ENCODE measurements at regions not wholly inside any gene's neighbourhood (a gene's known extent, or its start where the extent isn't known, plus 50 kb on each side); places are given as distances from the start of the nearest gene placed in this dataset.

DNA sequence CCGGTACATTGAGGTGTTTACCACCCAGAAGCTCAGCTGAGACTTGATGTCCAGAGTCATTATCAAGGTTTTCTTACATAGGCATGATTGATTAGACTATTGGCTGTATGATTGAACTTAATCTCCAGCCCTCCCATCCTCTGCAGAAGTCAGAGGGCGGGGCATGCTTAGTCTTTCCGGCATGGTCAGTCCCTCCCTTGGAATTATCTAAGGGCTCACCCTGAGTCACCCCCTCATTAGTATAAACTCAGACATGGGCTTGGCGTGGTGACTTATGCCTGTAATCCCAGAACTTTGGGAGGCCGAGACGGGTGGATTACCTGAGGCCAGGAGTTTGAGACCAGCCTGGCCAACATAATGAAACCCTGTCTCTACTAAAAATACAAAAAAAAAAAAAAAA is 243.9 kb downstream of the VAPA start:
- Histone ChIP-seq H3K79me2 (ENCODE audit: insufficient read depth) (no peaks in the 10 kb centered on the region), H3K9me2 (ENCODE audit: insufficient read depth) (no peaks in the 10 kb centered on the region), H3K27me3 (replicated peaks; ENCODE audit: insufficient read depth) (no peaks in the 10 kb centered on the region), H4K20me1 (ENCODE audit: insufficient read depth) (no peaks in the 10 kb centered on the region), H3K36me3 (ENCODE audit: low read depth) (no peaks in the 10 kb centered on the region), H3K27ac (no peak overlapping the region), H3K9me3 (ENCODE audit: low read depth) (no peaks in the 10 kb centered on the region), H3K4me1 (ENCODE audit: insufficient read depth) (no peaks in the 10 kb centered on the region), H3K9ac (no peak overlapping the region), H3K4me2 (ENCODE audit: unreplicated experiment) (no peak overlapping the region), H2AFZ (no peak overlapping the region), H3F3A (ENCODE audit: insufficient read depth) (no peaks in the 10 kb centered on the region), H3K4me3 (no peak overlapping the region)
- WGBS, 2 experiments (ENCODE audit: low coverage in 1 of 2, low lambda C conversion rate in 2 of 2, missing lambda C conversion rate in 2 of 2): 86 to 93% methylated on average over 6 of the region's 6 CpGs
- in situ Hi-C loops (cut with MboI): no loop called here
- TF ChIP-seq EZH2phosphoT487 (IDR thresholded peaks at IDR 0.05; ENCODE audit: insufficient read depth, low read depth) (no peak), EZH2 (IDR thresholded peaks at IDR 0.05; ENCODE audit: insufficient read depth, poor library complexity, severe bottlenecking) (no peak)
- DNase-seq: no peak

DNA sequence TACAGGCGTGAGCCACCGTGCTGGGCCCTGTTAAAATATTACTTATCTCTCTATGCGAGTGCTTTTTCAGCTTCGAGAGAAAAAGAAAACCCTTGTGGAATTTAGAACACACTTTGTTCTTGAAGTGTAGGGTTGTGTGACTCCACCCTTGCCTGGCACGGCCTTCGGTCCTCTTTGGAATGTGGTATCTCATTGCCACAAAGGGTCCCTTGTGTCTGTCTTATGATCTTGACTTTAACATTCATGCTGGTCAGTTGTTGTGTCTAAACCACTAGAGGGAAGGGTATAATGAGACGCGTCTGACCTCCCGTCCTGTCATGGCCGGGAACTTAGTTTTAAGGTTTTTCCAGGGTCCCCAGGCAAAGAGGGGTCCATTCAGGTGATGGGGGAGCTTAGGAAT is 246.4 kb downstream of the VAPA start:
- Histone ChIP-seq H3K4me1 (ENCODE audit: insufficient read depth) (no peaks in the 10 kb centered on the region), H3K4me3 (no peak overlapping the region), H3F3A (ENCODE audit: insufficient read depth) (no peaks in the 10 kb centered on the region), H3K36me3 (ENCODE audit: low read depth) (no peaks in the 10 kb centered on the region), H4K20me1 (ENCODE audit: insufficient read depth) (no peaks in the 10 kb centered on the region), H3K4me2 (ENCODE audit: unreplicated experiment) (no peak overlapping the region), H3K27ac (no peak overlapping the region), H3K27me3 (replicated peaks; ENCODE audit: insufficient read depth) (no peaks in the 10 kb centered on the region), H3K9me3 (ENCODE audit: low read depth) (no peaks in the 10 kb centered on the region), H3K79me2 (ENCODE audit: insufficient read depth) (no peaks in the 10 kb centered on the region), H3K9ac (no peak overlapping the region), H3K9me2 (ENCODE audit: insufficient read depth) (no peaks in the 10 kb centered on the region), H2AFZ (no peak overlapping the region)
- in situ Hi-C loops (cut with MboI): no loop called here
- TF ChIP-seq EZH2 (IDR thresholded peaks at IDR 0.05; ENCODE audit: insufficient read depth, poor library complexity, severe bottlenecking) (no peak), EZH2phosphoT487 (IDR thresholded peaks at IDR 0.05; ENCODE audit: insufficient read depth, low read depth) (no peak)
- no peak for DNase-seq
- 86 to 89% methylated on average over 10 of the region's 10 CpGs for WGBS, 2 experiments (ENCODE audit: low coverage in 1 of 2, low lambda C conversion rate in 2 of 2, missing lambda C conversion rate in 2 of 2)

DNA sequence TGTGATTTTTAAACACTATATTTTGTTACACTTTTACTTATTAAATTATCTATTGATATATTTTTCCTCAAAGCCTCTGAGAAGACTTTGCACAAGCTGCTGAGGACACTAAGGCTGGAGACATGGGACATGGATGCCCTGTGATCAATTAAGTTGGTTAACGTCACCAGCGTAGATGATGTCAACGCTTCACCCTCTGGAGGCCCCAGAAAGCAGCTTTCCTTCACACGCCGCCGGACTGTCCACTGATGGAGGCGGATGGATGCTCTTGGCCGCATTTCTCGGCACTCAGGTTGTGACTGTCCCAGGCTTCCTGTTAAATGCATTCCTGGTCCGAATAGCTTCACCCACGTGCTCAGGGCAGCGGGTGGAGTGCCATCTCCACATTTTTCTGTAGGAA is 247.5 kb downstream of the VAPA start:
- H3K4me2 ChIP-seq (ENCODE audit: unreplicated experiment): no peak overlapping the region
- no peak for TF ChIP-seq EZH2phosphoT487 (IDR thresholded peaks at IDR 0.05; ENCODE audit: insufficient read depth, low read depth)
- TF ChIP-seq EZH2 (IDR thresholded peaks at IDR 0.05; ENCODE audit: insufficient read depth, poor library complexity, severe bottlenecking): no peak
- H3K4me3 ChIP-seq: no peak overlapping the region
- no peaks in the 10 kb centered on the region for H3K9me2 ChIP-seq (ENCODE audit: insufficient read depth)
- H2AFZ ChIP-seq: no peak overlapping the region
- no peaks in the 10 kb centered on the region for H3K9me3 ChIP-seq (ENCODE audit: low read depth)
- H3K4me1 ChIP-seq (ENCODE audit: insufficient read depth): no peaks in the 10 kb centered on the region
- H3F3A ChIP-seq (ENCODE audit: insufficient read depth): no peaks in the 10 kb centered on the region
- no peaks in the 10 kb centered on the region for H3K36me3 ChIP-seq (ENCODE audit: low read depth)
- no peak overlapping the region for H3K9ac ChIP-seq
- no peak overlapping the region for H3K27ac ChIP-seq
- in situ Hi-C loops (cut with MboI): no loop called here
- no peaks in the 10 kb centered on the region for H3K27me3 ChIP-seq (replicated peaks; ENCODE audit: insufficient read depth)
- no peaks in the 10 kb centered on the region for H4K20me1 ChIP-seq (ENCODE audit: insufficient read depth)
- WGBS, 2 experiments (ENCODE audit: low coverage in 1 of 2, low lambda C conversion rate in 2 of 2, missing lambda C conversion rate in 2 of 2): 89 to 90% methylated on average over 12 of the region's 12 CpGs
- no peak for DNase-seq
- no peaks in the 10 kb centered on the region for H3K79me2 ChIP-seq (ENCODE audit: insufficient read depth)

DNA sequence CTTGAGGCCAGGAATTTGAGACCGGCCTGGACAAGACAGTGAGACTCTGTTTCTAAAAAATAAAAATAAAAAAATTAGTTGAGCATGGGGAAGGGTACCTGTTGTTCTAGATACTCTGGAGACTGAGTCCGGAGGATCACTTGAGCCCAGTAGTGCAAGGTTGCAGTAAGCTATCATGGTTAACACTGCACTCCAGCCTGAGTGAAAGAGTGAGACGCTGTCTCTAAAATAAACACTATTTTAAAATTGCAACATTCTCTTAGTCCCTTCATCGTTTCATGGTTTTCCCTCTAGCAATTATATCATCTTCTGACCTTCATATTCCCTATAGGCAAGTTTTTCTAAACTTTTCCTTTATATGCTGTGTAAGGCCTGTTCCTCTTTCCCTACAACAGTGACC is 248.5 kb downstream of the VAPA start:
- no peak overlapping the region for H3K27ac ChIP-seq
- H3K79me2 ChIP-seq (ENCODE audit: insufficient read depth): no peaks in the 10 kb centered on the region
- H3K4me2 ChIP-seq (ENCODE audit: unreplicated experiment): no peak overlapping the region
- no peaks in the 10 kb centered on the region for H3K9me3 ChIP-seq (ENCODE audit: low read depth)
- H3K4me3 ChIP-seq: no peak overlapping the region
- in situ Hi-C loops (cut with MboI): no loop called here
- 80 to 84% methylated on average over 4 of the region's 4 CpGs for WGBS, 2 experiments (ENCODE audit: low coverage in 1 of 2, low lambda C conversion rate in 2 of 2, missing lambda C conversion rate in 2 of 2)
- H4K20me1 ChIP-seq (ENCODE audit: insufficient read depth): no peaks in the 10 kb centered on the region
- no peaks in the 10 kb centered on the region for H3K36me3 ChIP-seq (ENCODE audit: low read depth)
- TF ChIP-seq EZH2phosphoT487 (IDR thresholded peaks at IDR 0.05; ENCODE audit: insufficient read depth, low read depth) (no peak), EZH2 (IDR thresholded peaks at IDR 0.05; ENCODE audit: insufficient read depth, poor library complexity, severe bottlenecking) (no peak)
- H3K9me2 ChIP-seq (ENCODE audit: insufficient read depth): no peaks in the 10 kb centered on the region
- H3F3A ChIP-seq (ENCODE audit: insufficient read depth): no peaks in the 10 kb centered on the region
- DNase-seq: no peak
- H3K4me1 ChIP-seq (ENCODE audit: insufficient read depth): no peaks in the 10 kb centered on the region
- H3K9ac ChIP-seq: no peak overlapping the region
- H2AFZ ChIP-seq: no peak overlapping the region
- no peaks in the 10 kb centered on the region for H3K27me3 ChIP-seq (replicated peaks; ENCODE audit: insufficient read depth)

Measured in GM23248 (cell line).